ENCODE measurements at regions not wholly inside any gene's neighbourhood (a gene's known extent, or its start where the extent isn't known, plus 50 kb on each side); places are given as distances from the start of the nearest gene placed in this dataset.

- no peak for DNase-seq
Observed at GRCh38 chr13:104854698-104855097, 1680.8 kb downstream of the EFNB2 start.

GRCh38 chr13:104854007-104854406 is 1681.5 kb downstream of the EFNB2 start:
- no peak for DNase-seq

GRCh38 chr13:104847922-104848321 is 1687.5 kb downstream of the EFNB2 start:
- DNase-seq: no peak

GRCh38 chr13:104843401-104843800 is 1692.1 kb downstream of the EFNB2 start:
- DNase-seq: no peak

- DNase-seq: no peak
Observed at GRCh38 chr13:104841110-104841509, 1694.4 kb downstream of the EFNB2 start.

GRCh38 chr13:104837756-104838155 is 1697.7 kb downstream of the EFNB2 start:
- DNase-seq: no peak

GRCh38 chr13:104833221-104833620 is 1702.2 kb downstream of the EFNB2 start:
- no peak for DNase-seq

- peak; percentile 14 for DNase-seq
Observed at GRCh38 chr13:104832231-104832630, 1703.2 kb downstream of the EFNB2 start.

- peak; percentile 54 for DNase-seq
Observed at GRCh38 chr13:104831831-104832230, 1703.6 kb downstream of the EFNB2 start.

GRCh38 chr13:104823709-104824108 is 1711.8 kb downstream of the EFNB2 start:
- no peak for DNase-seq

GRCh38 chr13:104823071-104823470 is 1712.4 kb downstream of the EFNB2 start:
- no peak for DNase-seq

GRCh38 chr13:104817271-104817670 is 1718.2 kb downstream of the EFNB2 start:
- DNase-seq: no peak

GRCh38 chr13:104816726-104817125 is 1718.7 kb downstream of the EFNB2 start:
- no peak for DNase-seq

GRCh38 chr13:104810242-104810641 is 1725.2 kb downstream of the EFNB2 start:
- DNase-seq: no peak

GRCh38 chr13:104809483-104809882 is 1726.0 kb downstream of the EFNB2 start:
- no peak for DNase-seq

GRCh38 chr13:104805346-104805745 is 1730.1 kb downstream of the EFNB2 start:
- no peak for DNase-seq

- no peak for DNase-seq
Observed at GRCh38 chr13:104799152-104799551, 1732.9 kb upstream of the SLC10A2 start.

- DNase-seq: no peak
Observed at GRCh38 chr13:104798486-104798885, 1732.3 kb upstream of the SLC10A2 start.

GRCh38 chr13:104796581-104796980 is 1730.4 kb upstream of the SLC10A2 start:
- no peak for DNase-seq

GRCh38 chr13:104785952-104786351 is 1719.7 kb upstream of the SLC10A2 start:
- DNase-seq: no peak

GRCh38 chr13:104784891-104785290 is 1718.7 kb upstream of the SLC10A2 start:
- no peak for DNase-seq

- DNase-seq: no peak
Observed at GRCh38 chr13:104782741-104783140, 1716.5 kb upstream of the SLC10A2 start.

- peak; percentile 26 for DNase-seq
Observed at GRCh38 chr13:104779311-104779993, 1713.2 kb upstream of the SLC10A2 start.

- peak; percentile 62 for DNase-seq
Observed at GRCh38 chr13:104773775-104774174, 1707.6 kb upstream of the SLC10A2 start.

GRCh38 chr13:104769545-104769944 is 1703.3 kb upstream of the SLC10A2 start:
- DNase-seq: no peak

Data from DMS53 (cell line).